HG02981 (cell line): ENCODE measurements at regions not wholly inside any gene's neighbourhood (a gene's known extent, or its start where the extent isn't known, plus 50 kb on each side); places are given as distances from the start of the nearest gene placed in this dataset.

ENCODE experiments used
- ATAC-seq: cut with Tn5 transposase; IDR thresholded peaks from one replicate; pipeline ENCODE4 v1.9.1; 2021; ENCODE audit warnings: mild to moderate bottlenecking, moderate library complexity; ENCODE audit not compliant: unreplicated experiment

GRCh38 chr16:85288869-85289660 is 176.8 kb upstream of the CIBAR2 start:
- no peak for ATAC-seq

- no peak for ATAC-seq
Observed at GRCh38 chr16:85289760-85290625, 177.7 kb upstream of the CIBAR2 start.

- no peak for ATAC-seq
Observed at GRCh38 chr16:85290626-85291301, 178.5 kb upstream of the CIBAR2 start.

- ATAC-seq = no peak
Observed at GRCh38 chr16:85291302-85292148, 179.3 kb upstream of the CIBAR2 start.

- no peak for ATAC-seq
Observed at GRCh38 chr16:85293458-85293857, 181.2 kb upstream of the CIBAR2 start.

GRCh38 chr16:85293904-85294642 is 181.8 kb upstream of the CIBAR2 start:
- no peak for ATAC-seq

- ATAC-seq = no peak
Observed at GRCh38 chr16:85294810-85295508, 182.7 kb upstream of the CIBAR2 start.

- ATAC-seq = no peak
Observed at GRCh38 chr16:85296859-85297660, 184.8 kb upstream of the CIBAR2 start.

GRCh38 chr16:85297881-85298280 is 185.6 kb upstream of the CIBAR2 start:
- no peak for ATAC-seq

GRCh38 chr16:85300406-85300968 is 188.2 kb upstream of the CIBAR2 start:
- no peak for ATAC-seq

- ATAC-seq = no peak
Observed at GRCh38 chr16:85301231-85301630, 189.0 kb upstream of the CIBAR2 start.

- no peak for ATAC-seq
Observed at GRCh38 chr16:85302018-85302847, 190.0 kb upstream of the CIBAR2 start.

GRCh38 chr16:85302848-85303353 is 190.6 kb upstream of the CIBAR2 start:
- ATAC-seq = no peak

- no peak for ATAC-seq
Observed at GRCh38 chr16:85303354-85303883, 191.1 kb upstream of the CIBAR2 start.

- no peak for ATAC-seq
Observed at GRCh38 chr16:85304337-85304736, 192.1 kb upstream of the CIBAR2 start.

- ATAC-seq = peak; percentile 60
Observed at GRCh38 chr16:85306071-85306792, 194.0 kb upstream of the CIBAR2 start.
